LNCaP clone FGC (cell line): ENCODE measurements at regions not wholly inside any gene's neighbourhood (a gene's known extent, or its start where the extent isn't known, plus 50 kb on each side); places are given as distances from the start of the nearest gene placed in this dataset.

Source experiments
- DNase-seq: peaks from one replicate; pipeline ENCODE4 v3.0.0-alpha.2; 2011; ENCODE audit warnings: low read depth
- H3K4me3 ChIP-seq: 2 replicates; pipeline ENCODE4 v1.5.1; 2011; ENCODE audit warnings: mild to moderate bottlenecking, low read depth, low read length, control low read depth
- CTCF ChIP-seq: IDR thresholded peaks from 2 replicates; pipeline ENCODE4 v1.5.1; 2012; ENCODE audit warnings: mild to moderate bottlenecking; ENCODE audit not compliant: control insufficient read depth, insufficient read depth; ENCODE audit errors: extremely low read depth

DNA sequence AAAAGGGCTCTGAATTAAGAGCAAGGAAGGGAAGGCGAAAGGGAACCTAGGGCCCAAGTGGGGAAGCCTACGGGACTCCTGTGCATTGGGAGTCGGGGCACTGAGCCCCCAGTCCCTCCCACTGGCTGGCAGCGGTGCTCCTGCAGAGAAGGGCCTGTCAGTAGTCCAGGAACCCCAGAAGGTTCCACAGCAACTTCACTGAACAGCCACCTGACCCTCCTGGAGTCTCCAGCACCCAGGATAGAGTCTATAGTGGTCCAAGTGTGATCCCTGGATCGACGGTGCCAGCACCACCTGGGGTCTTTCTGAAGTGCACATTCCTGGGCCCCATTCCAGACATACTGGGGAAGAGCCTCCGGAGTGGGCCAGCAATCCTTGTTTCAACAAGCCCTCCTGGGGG, 100.0 kb upstream of the B3GAT1 start:
- no peak overlapping the region for H3K4me3 ChIP-seq
- DNase-seq = no peak
- TF ChIP-seq CTCF = no peak

- H3K4me3 ChIP-seq = no peak overlapping the region
- no peak for TF ChIP-seq CTCF
- DNase-seq = no peak
These were observed 99.2 kb upstream of the B3GAT1 start for GRCh38 chr11:134511255-134511654.

- no peak for TF ChIP-seq CTCF
- H3K4me3 ChIP-seq = no peak overlapping the region
- DNase-seq = no peak
These were observed 98.4 kb upstream of the B3GAT1 start for GRCh38 chr11:134510233-134511040.

- DNase-seq = no peak
- no peak for TF ChIP-seq CTCF
- no peak overlapping the region for H3K4me3 ChIP-seq
These were observed 97.6 kb upstream of the B3GAT1 start for GRCh38 chr11:134509381-134510232.

- no peak for DNase-seq
- H3K4me3 ChIP-seq = no peak overlapping the region
- no peak for TF ChIP-seq CTCF
These were observed 96.4 kb upstream of the B3GAT1 start for GRCh38 chr11:134508219-134508990.

DNA sequence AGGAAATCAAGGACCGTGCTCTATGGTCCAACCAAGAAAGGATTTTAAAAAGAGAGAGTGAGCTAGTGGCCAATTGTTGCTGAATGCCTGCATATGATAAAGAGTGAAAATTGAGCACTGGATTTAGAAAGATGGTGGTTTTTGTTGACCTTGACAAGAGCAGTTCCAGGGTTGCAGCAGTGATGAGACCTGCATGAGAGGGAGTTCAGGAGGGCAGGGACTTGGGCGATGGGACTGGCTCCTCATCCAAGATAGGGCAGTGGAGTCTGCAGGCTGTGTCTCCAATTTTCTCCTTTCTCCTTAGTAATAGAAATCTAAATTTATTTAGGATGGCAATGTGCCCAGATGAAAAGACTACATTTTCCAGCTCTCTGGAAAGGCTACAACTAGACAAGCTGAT, 94.0 kb upstream of the B3GAT1 start:
- no peak for TF ChIP-seq CTCF
- no peak overlapping the region for H3K4me3 ChIP-seq
- DNase-seq = no peak
